ENCODE measurements at regions not wholly inside any gene's neighbourhood (a gene's known extent, or its start where the extent isn't known, plus 50 kb on each side); places are given as distances from the start of the nearest gene placed in this dataset.

DNA sequence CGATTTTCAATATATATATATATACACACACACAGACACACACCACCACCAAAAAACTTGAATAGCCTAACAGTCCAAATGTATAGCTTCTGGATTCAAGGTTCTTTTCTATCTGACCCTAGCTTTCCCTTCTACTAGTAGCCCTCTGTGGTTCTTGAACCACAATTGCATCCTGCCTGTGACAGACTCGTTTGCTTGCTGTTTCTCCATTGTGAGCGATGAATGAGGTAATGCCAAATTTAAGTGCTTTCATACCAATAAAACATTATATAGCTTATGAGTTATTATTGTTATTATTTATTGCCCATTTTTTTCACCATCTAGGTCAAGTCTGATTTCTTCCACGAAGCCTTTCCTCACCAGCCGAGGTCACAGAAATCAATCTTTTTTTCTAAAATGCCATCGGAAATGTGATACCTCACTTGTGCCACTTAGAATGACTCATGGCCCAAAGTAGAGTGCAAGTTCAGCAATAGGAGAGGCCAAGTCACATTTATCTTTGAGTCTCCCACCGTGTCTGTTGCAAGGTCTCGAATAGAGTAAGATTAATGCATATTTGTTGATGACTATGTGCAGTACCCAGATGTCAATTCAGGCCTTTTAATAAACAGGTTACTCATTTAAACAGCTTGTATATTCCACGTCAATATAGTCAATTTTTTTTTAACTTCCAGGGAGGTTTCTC, 1015.8 kb upstream of the SEL1L start:
- H3K4me1 ChIP-seq (replicated peaks) = no peaks in the 10 kb centered on the region
- no peak for DNase-seq (ENCODE audit: low spot score)
- H3K27me3 ChIP-seq (replicated peaks; ENCODE audit: insufficient read depth) = no peaks in the 10 kb centered on the region
- no peaks in the 10 kb centered on the region for H3K9me3 ChIP-seq
- no peaks in the 10 kb centered on the region for H3K36me3 ChIP-seq
- no peak overlapping the region for H3K27ac ChIP-seq
- TF ChIP-seq POLR2A (IDR thresholded peaks at IDR 0.05) = no peak
- no peak for TF ChIP-seq POLR2AphosphoS5 (IDR thresholded peaks at IDR 0.05)
- TF ChIP-seq CTCF (IDR thresholded peaks at IDR 0.05) = no peak
- intact Hi-C loops (cut with DNase I) = no loop called here
- no peak overlapping the region for H3K4me3 ChIP-seq
- WGBS = 83% methylated on average over 9 of the region's 9 CpGs

DNA sequence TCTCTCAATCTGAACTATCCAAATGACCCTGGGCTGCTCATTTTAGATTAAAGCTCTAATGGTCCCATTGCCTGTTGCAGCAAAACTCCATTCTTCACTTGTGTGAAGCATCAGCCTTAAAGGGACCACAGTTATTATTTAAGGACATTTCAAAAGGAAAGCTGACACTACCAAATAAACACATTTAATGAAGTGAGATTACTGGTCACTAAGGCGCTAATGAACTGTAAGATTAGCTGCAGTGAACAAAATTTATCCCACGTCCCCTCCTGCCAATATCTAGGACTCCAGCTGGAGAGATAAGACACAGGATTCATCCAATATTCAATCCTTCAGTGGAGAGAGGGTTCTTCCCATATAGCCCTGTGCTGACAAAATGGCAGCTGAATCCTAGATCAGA, 1029.2 kb upstream of the SEL1L start:
- Histone ChIP-seq H3K9me3 (no peaks in the 10 kb centered on the region), H3K27me3 (replicated peaks; ENCODE audit: insufficient read depth) (no peaks in the 10 kb centered on the region), H3K4me3 (no peak overlapping the region), H3K27ac (no peak overlapping the region), H3K36me3 (no peaks in the 10 kb centered on the region), H3K4me1 (replicated peaks) (no peaks in the 10 kb centered on the region)
- no peak for DNase-seq (ENCODE audit: low spot score)
- intact Hi-C loops (cut with DNase I) = no loop called here
- 92% methylated on average over 2 of the region's 2 CpGs for WGBS
- TF ChIP-seq POLR2A (IDR thresholded peaks at IDR 0.05) (no peak), CTCF (IDR thresholded peaks at IDR 0.05) (no peak), POLR2AphosphoS5 (IDR thresholded peaks at IDR 0.05) (no peak)

DNA sequence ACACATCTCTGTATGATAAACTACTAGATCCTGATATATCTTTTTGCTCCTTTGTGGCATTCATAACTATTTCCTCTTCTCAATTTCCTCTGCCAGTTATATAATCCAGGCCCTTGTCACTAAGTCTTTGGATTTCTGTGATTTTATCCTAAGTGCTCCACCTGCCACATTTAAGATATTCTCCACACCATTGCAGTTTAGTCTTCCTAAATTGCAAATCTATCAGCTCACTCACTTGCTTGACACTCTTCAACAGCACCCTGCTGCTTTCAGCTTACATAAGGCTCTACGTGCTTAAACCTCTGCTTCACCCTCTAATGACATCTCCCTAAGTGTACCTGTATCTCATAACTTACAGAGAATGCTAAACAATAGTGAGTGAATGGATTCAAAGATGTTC, 1032.2 kb upstream of the SEL1L start:
- no peak for DNase-seq (ENCODE audit: low spot score)
- H3K36me3 ChIP-seq = no peaks in the 10 kb centered on the region
- intact Hi-C loops (cut with DNase I) = no loop called here
- H3K27me3 ChIP-seq (replicated peaks; ENCODE audit: insufficient read depth) = no peaks in the 10 kb centered on the region
- WGBS = 89% methylated on average over 1 of the region's 1 CpG
- no peak overlapping the region for H3K4me3 ChIP-seq
- no peaks in the 10 kb centered on the region for H3K9me3 ChIP-seq
- no peak overlapping the region for H3K27ac ChIP-seq
- TF ChIP-seq POLR2AphosphoS5 (IDR thresholded peaks at IDR 0.05) (no peak), CTCF (IDR thresholded peaks at IDR 0.05) (no peak), POLR2A (IDR thresholded peaks at IDR 0.05) (no peak)
- no peaks in the 10 kb centered on the region for H3K4me1 ChIP-seq (replicated peaks)

DNA sequence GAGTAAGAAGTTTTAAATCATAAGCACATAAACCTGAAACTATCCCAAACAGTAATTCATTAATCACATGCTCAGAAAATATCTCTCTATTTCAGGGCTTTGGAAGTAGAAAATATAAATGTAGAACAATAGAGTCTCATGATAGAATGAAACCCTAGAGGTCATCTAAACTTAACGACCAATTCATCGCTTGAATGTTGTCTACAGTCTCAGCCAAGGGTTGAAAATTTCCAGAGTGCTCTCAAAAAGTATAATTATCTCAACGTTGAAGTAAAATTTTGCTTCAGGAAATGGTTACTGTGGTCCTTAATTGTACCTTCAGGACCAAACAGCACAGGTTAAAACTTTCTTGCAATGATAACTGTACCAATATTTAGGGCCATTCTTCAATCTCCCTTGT, 1053.6 kb upstream of the SEL1L start:
- TF ChIP-seq POLR2A (IDR thresholded peaks at IDR 0.05) = no peak
- TF ChIP-seq POLR2AphosphoS5 (IDR thresholded peaks at IDR 0.05) = no peak
- TF ChIP-seq CTCF (IDR thresholded peaks at IDR 0.05) = no peak
- intact Hi-C loops (cut with DNase I) = no loop called here
- Histone ChIP-seq H3K9me3 (no peaks in the 10 kb centered on the region), H3K27me3 (replicated peaks; ENCODE audit: insufficient read depth) (no peaks in the 10 kb centered on the region), H3K4me3 (no peak overlapping the region), H3K36me3 (no peaks in the 10 kb centered on the region), H3K27ac (no peak overlapping the region), H3K4me1 (replicated peaks) (no peaks in the 10 kb centered on the region)
- WGBS = 86% methylated on average over 3 of the region's 3 CpGs
- no peak for DNase-seq (ENCODE audit: low spot score)

DNA sequence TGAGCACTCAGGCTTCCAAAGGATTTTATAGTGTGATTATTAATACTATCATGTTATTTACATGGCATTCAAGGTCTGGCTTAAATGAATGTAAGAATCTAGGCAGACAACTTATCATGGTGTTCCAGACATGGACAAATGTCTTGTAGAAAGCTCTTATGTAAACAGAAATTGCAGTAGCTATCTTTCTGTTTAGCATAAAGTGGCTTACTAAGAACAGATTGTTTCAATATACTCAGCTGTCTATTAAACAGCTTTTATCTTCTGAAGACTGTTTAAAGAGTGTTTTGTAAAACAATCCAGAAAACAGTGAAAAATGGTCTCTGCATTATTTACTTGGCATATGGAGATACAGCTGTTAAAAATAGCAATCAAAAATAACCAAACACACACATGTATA, 1061.8 kb upstream of the SEL1L start:
- no peak overlapping the region for H3K27ac ChIP-seq
- H3K9me3 ChIP-seq = no peaks in the 10 kb centered on the region
- TF ChIP-seq POLR2AphosphoS5 (IDR thresholded peaks at IDR 0.05) = no peak
- TF ChIP-seq CTCF (IDR thresholded peaks at IDR 0.05) = no peak
- TF ChIP-seq POLR2A (IDR thresholded peaks at IDR 0.05) = no peak
- no peaks in the 10 kb centered on the region for H3K36me3 ChIP-seq
- no peaks in the 10 kb centered on the region for H3K27me3 ChIP-seq (replicated peaks; ENCODE audit: insufficient read depth)
- DNase-seq (ENCODE audit: low spot score) = no peak
- intact Hi-C loops (cut with DNase I) = no loop called here
- H3K4me1 ChIP-seq (replicated peaks) = no peaks in the 10 kb centered on the region
- H3K4me3 ChIP-seq = no peak overlapping the region

All from prostate gland (tissue), 2 donors.